HFF-Myc (cell line): ENCODE measurements at regions not wholly inside any gene's neighbourhood (a gene's known extent, or its start where the extent isn't known, plus 50 kb on each side); places are given as distances from the start of the nearest gene placed in this dataset.

ENCODE experiments used
- DNase-seq: peaks from one replicate; pipeline ENCODE4 v3.0.0-alpha.2; 2011; ENCODE audit warnings: low read depth; ENCODE audit errors: extremely low read depth
- H3K4me3 ChIP-seq: replicated peaks from 2 replicates; pipeline ENCODE4 v1.5.1; 2011; ENCODE audit warnings: low read depth, mild to moderate bottlenecking, control low read depth, low read length
- CTCF ChIP-seq: IDR thresholded peaks from 2 replicates; pipeline ENCODE4 v1.5.1; 2012; ENCODE audit warnings: mild to moderate bottlenecking, low read depth, low read length, control low read depth; ENCODE audit errors: missing control alignments

GRCh38 chr11:70545610-70545912, 147.2 kb downstream of the CTTN start:
- no peak overlapping the region for H3K4me3 ChIP-seq
- no peak for TF ChIP-seq CTCF
- DNase-seq = no peak

GRCh38 chr11:70546191-70546940, 148.0 kb downstream of the CTTN start:
- no peak overlapping the region for H3K4me3 ChIP-seq
- TF ChIP-seq CTCF = no peak

GRCh38 chr11:70547386-70547785, 149.1 kb downstream of the CTTN start:
- no peak for DNase-seq
- no peak overlapping the region for H3K4me3 ChIP-seq
- no peak for TF ChIP-seq CTCF

More at GRCh38 chr11:70546191-70546940, 148.0 kb downstream of the CTTN start:
- no peak for DNase-seq

- no peak overlapping the region for H3K4me3 ChIP-seq
- no peak for TF ChIP-seq CTCF
- DNase-seq = no peak
Observed at GRCh38 chr11:70547821-70548670, 149.7 kb downstream of the CTTN start.

GRCh38 chr11:70548976-70549375, 150.6 kb downstream of the CTTN start:
- no peak for DNase-seq
- no peak overlapping the region for H3K4me3 ChIP-seq
- no peak for TF ChIP-seq CTCF

GRCh38 chr11:70549386-70549785, 151.1 kb downstream of the CTTN start:
- no peak for TF ChIP-seq CTCF
- H3K4me3 ChIP-seq = no peak overlapping the region

More at GRCh38 chr11:70549386-70549785, 151.1 kb downstream of the CTTN start:
- no peak for DNase-seq
